Tibial nerve (tissue), 4 donors: ENCODE measurements at regions not wholly inside any gene's neighbourhood (a gene's known extent, or its start where the extent isn't known, plus 50 kb on each side); places are given as distances from the start of the nearest gene placed in this dataset.

Source experiments
- DNase-seq, 2 donors: peaks; one replicate each; pipeline ENCODE4 v3.0.0-alpha.2; 2019; ENCODE audit warnings: low spot score in 2 of 2
- H3K27ac ChIP-seq, 4 donors: fragments of 200-600 bp; sonication (generic) in 3 of 4; one replicate each; pipeline ENCODE4 v1.5.1; 2017 to 2019; ENCODE audit warnings: mild to moderate bottlenecking in 1 of 4
- H3K27me3 ChIP-seq, 2 donors: fragments of 200-600 bp; sonication (generic) in 1 of 2; one replicate each; pipeline versions ENCODE4 v1.5.1 to v1.6.0; 2017 to 2019
- H3K36me3 ChIP-seq, 3 donors: fragments of 200-600 bp; sonication (generic); one replicate each; pipeline ENCODE4 v1.5.1; 2018 to 2019
- H3K4me1 ChIP-seq, 4 donors: fragments of 200-600 bp; sonication (generic) in 3 of 4; one replicate each; pipeline ENCODE4 v1.5.1; 2017 to 2019
- H3K4me3 ChIP-seq, 4 donors: fragments of 200-600 bp; sonication (generic) in 3 of 4; one replicate each; pipeline ENCODE4 v1.5.1; 2017 to 2019; ENCODE audit warnings: mild to moderate bottlenecking in 1 of 4, moderate library complexity in 1 of 4
- H3K9me3 ChIP-seq, 4 donors: fragments of 200-600 bp; sonication (generic) in 3 of 4; one replicate each; pipeline ENCODE4 v1.5.1; 2017 to 2019
- EP300 ChIP-seq, 2 donors: sonication (generic); formaldehyde crosslinking; IDR thresholded peaks; one replicate each; pipeline ENCODE4 v1.6.1; 2017; ENCODE audit warnings: antibody characterized with exemption in 2 of 2, mild to moderate bottlenecking in 1 of 2
- POLR2A ChIP-seq, 2 donors: fragments of 450-650 bp; IDR thresholded peaks; one replicate each; pipeline ENCODE4 v1.6.1; 2017; ENCODE audit warnings: antibody characterized with exemption in 2 of 2, mild to moderate bottlenecking in 2 of 2, moderate library complexity in 2 of 2
- WGBS, 2 donors: methylation state at CpG; one replicate each; pipeline ENCODE4 v1.1.5; 2018; 5-methylcytosine and 5-hydroxymethylcytosine counted together
- TF ChIP-seq, protein P1 (sequence below), 5 experiments: fragments of 200-600 bp in 3 of 5; fragments of 450-650 bp in 2 of 5; sonication (generic) in 3 of 5; IDR thresholded peaks; one replicate each; pipeline ENCODE4 v1.5.1; 2016 to 2019; ENCODE audit warnings: antibody characterized with exemption in 5 of 5, mild to moderate bottlenecking in 3 of 5, moderate library complexity in 2 of 5

DNA sequence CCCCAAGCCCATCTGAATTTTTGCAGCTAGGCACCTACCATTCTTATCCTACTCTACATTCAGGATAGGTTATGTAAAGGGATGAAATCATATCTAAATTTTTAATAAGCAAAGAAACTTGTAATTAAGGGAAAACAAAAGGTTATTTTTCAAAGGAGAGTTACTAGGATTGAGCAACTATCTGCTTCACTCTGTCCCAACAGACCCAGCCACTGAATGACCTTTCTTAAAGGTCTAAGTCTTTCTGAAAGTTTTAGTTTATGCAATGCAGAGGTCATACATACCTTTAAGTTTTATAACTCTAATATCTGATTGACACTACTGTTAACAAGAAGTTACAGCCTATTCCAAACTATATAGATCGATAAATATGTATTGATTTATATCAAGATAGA is 209.2 kb upstream of the CTNNB1 start:
- H3K36me3 ChIP-seq = no peaks in the 10 kb centered on the region
- H3K4me3 ChIP-seq = no peak overlapping the region
- no peak for DNase-seq
- H3K9me3 ChIP-seq = no peaks in the 10 kb centered on the region
- TF ChIP-seq EP300 (IDR thresholded peaks at IDR 0.05) (no peak), POLR2A (IDR thresholded peaks at IDR 0.05) (no peak)
- TF ChIP-seq, protein P1, sequence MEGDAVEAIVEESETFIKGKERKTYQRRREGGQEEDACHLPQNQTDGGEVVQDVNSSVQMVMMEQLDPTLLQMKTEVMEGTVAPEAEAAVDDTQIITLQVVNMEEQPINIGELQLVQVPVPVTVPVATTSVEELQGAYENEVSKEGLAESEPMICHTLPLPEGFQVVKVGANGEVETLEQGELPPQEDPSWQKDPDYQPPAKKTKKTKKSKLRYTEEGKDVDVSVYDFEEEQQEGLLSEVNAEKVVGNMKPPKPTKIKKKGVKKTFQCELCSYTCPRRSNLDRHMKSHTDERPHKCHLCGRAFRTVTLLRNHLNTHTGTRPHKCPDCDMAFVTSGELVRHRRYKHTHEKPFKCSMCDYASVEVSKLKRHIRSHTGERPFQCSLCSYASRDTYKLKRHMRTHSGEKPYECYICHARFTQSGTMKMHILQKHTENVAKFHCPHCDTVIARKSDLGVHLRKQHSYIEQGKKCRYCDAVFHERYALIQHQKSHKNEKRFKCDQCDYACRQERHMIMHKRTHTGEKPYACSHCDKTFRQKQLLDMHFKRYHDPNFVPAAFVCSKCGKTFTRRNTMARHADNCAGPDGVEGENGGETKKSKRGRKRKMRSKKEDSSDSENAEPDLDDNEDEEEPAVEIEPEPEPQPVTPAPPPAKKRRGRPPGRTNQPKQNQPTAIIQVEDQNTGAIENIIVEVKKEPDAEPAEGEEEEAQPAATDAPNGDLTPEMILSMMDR (IDR thresholded peaks at IDR 0.05) = no peak
- H3K27ac ChIP-seq = no peak overlapping the region
- no peaks in the 10 kb centered on the region for H3K27me3 ChIP-seq
- WGBS, 2 donors = 95 to 97% methylated on average over 1 of the region's 1 CpG
- H3K4me1 ChIP-seq = peaks cover 0 to 6% (median 0%) of the 10 kb centered on the region in 4 donors

DNA sequence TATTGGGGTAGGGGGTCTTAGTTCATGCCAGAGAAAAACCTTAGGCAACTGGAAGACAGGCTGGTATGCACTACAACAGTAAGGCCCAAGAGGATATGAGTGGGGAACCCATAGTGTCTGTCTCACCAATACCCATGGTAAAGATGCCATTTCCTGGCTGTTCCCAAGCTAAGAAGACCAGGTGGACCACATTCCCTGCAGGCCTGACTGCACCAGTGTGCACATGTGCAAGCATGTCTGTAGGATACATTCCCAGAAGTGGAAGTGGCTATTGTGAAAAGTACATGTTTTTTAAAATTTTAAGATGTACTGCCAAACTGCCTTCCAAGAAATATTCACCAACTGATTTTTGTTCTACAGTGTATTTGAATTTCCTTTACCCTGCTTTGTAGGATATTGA is 207.3 kb upstream of the CTNNB1 start:
- no peaks in the 10 kb centered on the region for H3K36me3 ChIP-seq
- no peaks in the 10 kb centered on the region for H3K9me3 ChIP-seq
- no peak for DNase-seq
- H3K27me3 ChIP-seq = no peaks in the 10 kb centered on the region
- H3K27ac ChIP-seq = no peak overlapping the region
- H3K4me3 ChIP-seq = no peak overlapping the region
- TF ChIP-seq POLR2A (IDR thresholded peaks at IDR 0.05) (no peak), EP300 (IDR thresholded peaks at IDR 0.05) (no peak)
- TF ChIP-seq, protein P1 (IDR thresholded peaks at IDR 0.05) = no peak
- H3K4me1 ChIP-seq = peaks cover 0 to 6% (median 0%) of the 10 kb centered on the region in 4 donors

DNA sequence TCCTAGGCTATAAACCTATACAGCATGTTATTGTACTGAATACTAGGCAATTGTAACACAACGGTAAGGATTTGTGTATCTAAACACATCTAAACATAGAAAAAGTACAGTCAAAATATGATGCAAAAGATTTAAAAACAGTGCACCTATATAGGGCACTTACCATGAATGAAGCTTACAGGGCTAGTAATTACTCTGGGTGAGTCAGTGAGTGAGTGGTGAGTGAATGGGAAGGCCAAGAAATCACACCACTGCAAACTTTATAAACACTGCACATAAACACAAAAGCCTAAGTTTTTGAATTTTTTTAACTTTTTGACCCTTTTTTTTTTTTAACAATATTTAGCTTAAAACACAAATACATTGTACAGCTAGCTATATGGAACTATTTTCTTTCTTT is 204.7 kb upstream of the CTNNB1 start:
- DNase-seq = no peak
- Histone ChIP-seq H3K9me3 (no peaks in the 10 kb centered on the region), H3K27me3 (no peaks in the 10 kb centered on the region), H3K4me1 (peaks cover 0 to 9% (median 2%) of the 10 kb centered on the region in 4 donors), H3K4me3 (no peak overlapping the region), H3K27ac (no peak overlapping the region), H3K36me3 (no peaks in the 10 kb centered on the region)
- 68 to 73% methylated on average over 1 of the region's 1 CpG for WGBS, 2 donors
- TF ChIP-seq EP300 (IDR thresholded peaks at IDR 0.05) (no peak), POLR2A (IDR thresholded peaks at IDR 0.05) (no peak)
- TF ChIP-seq, protein P1 (IDR thresholded peaks at IDR 0.05) = no peak

DNA sequence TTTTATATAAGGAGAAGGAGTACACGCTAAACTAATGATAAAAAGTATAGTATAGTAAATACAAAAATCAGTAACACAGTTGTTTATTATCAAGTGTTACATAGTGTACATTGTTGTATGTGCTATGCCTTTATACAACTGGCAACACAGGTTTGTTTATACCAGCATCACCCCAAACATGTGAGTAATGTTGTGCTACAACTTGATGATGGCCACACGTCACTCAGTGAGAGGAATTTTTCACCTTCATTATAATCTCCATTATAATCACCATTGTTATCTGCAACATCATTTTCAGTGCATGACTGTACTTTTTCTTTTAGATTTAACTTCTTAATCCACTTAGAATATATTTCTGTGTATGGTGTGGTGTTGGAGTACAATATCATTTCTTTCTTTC is 204.0 kb upstream of the CTNNB1 start:
- no peak for DNase-seq
- Histone ChIP-seq H3K4me3 (no peak overlapping the region), H3K27ac (no peak overlapping the region), H3K36me3 (no peaks in the 10 kb centered on the region), H3K4me1 (peaks cover 0 to 10% (median 3%) of the 10 kb centered on the region in 4 donors), H3K9me3 (no peaks in the 10 kb centered on the region), H3K27me3 (no peaks in the 10 kb centered on the region)
- 90 to 93% methylated on average over 2 of the region's 2 CpGs for WGBS, 2 donors
- TF ChIP-seq, protein P1 (IDR thresholded peaks at IDR 0.05) = no peak
- TF ChIP-seq EP300 (IDR thresholded peaks at IDR 0.05) = no peak
- TF ChIP-seq POLR2A (IDR thresholded peaks at IDR 0.05) = no peak

DNA sequence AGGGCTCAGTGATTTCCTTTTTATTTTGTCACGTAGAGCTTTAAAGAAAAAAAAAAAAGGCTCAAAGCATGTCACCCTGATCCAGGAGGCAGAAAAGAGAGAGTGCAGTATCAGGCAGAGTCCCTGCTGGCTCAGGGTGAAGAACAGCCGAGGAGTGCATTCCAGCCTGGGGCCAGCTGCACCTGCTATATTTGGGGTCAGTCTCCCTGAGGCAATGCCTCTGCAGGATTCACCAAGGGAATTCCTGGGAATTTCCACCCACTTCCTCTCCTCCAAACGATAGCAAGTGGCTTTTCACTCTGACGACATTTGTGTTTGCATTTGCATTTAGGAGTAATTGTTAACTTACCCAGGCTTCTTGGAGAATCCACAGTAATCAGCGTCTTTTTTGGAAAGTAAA is 202.9 kb upstream of the CTNNB1 start:
- no peak overlapping the region for H3K27ac ChIP-seq
- H3K9me3 ChIP-seq = no peaks in the 10 kb centered on the region
- H3K4me1 ChIP-seq = peaks cover 0 to 14% (median 3%) of the 10 kb centered on the region in 4 donors
- H3K36me3 ChIP-seq = no peaks in the 10 kb centered on the region
- H3K27me3 ChIP-seq = no peaks in the 10 kb centered on the region
- WGBS, 2 donors = 41 to 43% methylated on average over 5 of the region's 5 CpGs
- no peak overlapping the region for H3K4me3 ChIP-seq
- TF ChIP-seq, protein P1 (IDR thresholded peaks at IDR 0.05) = no peak
- TF ChIP-seq EP300 (IDR thresholded peaks at IDR 0.05) = no peak
- no peak for DNase-seq
